Spleen (tissue), 11 donors: ENCODE measurements at regions not wholly inside any gene's neighbourhood (a gene's known extent, or its start where the extent isn't known, plus 50 kb on each side); places are given as distances from the start of the nearest gene placed in this dataset.

ENCODE experiments used
- DNase-seq: peaks from one replicate; pipeline ENCODE4 v3.0.0-alpha.2; 2020
- H3K27ac ChIP-seq, 8 donors: fragments of 200-600 bp; sonication (generic) in 7 of 8; 1 replicate in 4 of 8; 2 replicates in 4 of 8; pipeline versions ENCODE4 v1.5.0 to v1.8.0; 2016 to 2021; ENCODE audit warnings: inconsistent platforms in 4 of 8, mild to moderate bottlenecking in 4 of 8, moderate library complexity in 1 of 8
- H3K27me3 ChIP-seq, 7 donors: fragments of 200-600 bp; sonication (generic) in 6 of 7; replicated peaks in 1 of 7; 1 replicate in 4 of 7; 2 replicates in 3 of 7; pipeline versions ENCODE4 v1.5.0 to v1.8.0; 2016 to 2021; ENCODE audit warnings: inconsistent platforms in 3 of 7, mild to moderate bottlenecking in 1 of 7
- H3K36me3 ChIP-seq, 6 donors: fragments of 200-600 bp; sonication (generic) in 5 of 6; 1 replicate in 4 of 6; 2 replicates in 2 of 6; pipeline versions ENCODE4 v1.5.0 to v1.8.0; 2016 to 2021; ENCODE audit warnings: inconsistent platforms in 2 of 6
- H3K4me1 ChIP-seq, 6 donors: fragments of 200-600 bp; sonication (generic) in 5 of 6; 1 replicate in 3 of 6; 2 replicates in 3 of 6; pipeline versions ENCODE4 v1.5.0 to v1.8.0; 2016 to 2021; ENCODE audit warnings: inconsistent platforms in 3 of 6
- H3K4me3 ChIP-seq, 8 donors: fragments of 200-600 bp; sonication (generic) in 7 of 8; 1 replicate in 4 of 8; 2 replicates in 4 of 8; pipeline versions ENCODE4 v1.5.0 to v1.8.0; 2016 to 2021; ENCODE audit warnings: inconsistent platforms in 4 of 8, mild to moderate bottlenecking in 4 of 8, moderate library complexity in 2 of 8
- H3K9me3 ChIP-seq, 8 donors: fragments of 200-600 bp; sonication (generic) in 7 of 8; 1 replicate in 4 of 8; 2 replicates in 4 of 8; pipeline versions ENCODE4 v1.5.0 to v1.8.0; 2016 to 2021; ENCODE audit warnings: inconsistent platforms in 4 of 8
- CTCF ChIP-seq, 11 experiments: fragments of 200-600 bp in 7 of 11; fragments of 450-650 bp in 4 of 11; sonication (generic) in 4 of 11; IDR thresholded peaks in 8 of 11; conservative IDR thresholded peaks in 3 of 11; 1 replicate in 7 of 11; 2 replicates in 4 of 11; pipeline versions ENCODE4 v1.4.0 to v1.8.0; 2016 to 2021; ENCODE audit warnings: antibody characterized with exemption in 11 of 11, inconsistent platforms in 4 of 11, mild to moderate bottlenecking in 1 of 11
- POLR2A ChIP-seq, 3 donors: fragments of 450-650 bp; IDR thresholded peaks; one replicate each; pipeline ENCODE4 v1.5.1; 2017; ENCODE audit warnings: antibody characterized with exemption in 3 of 3, mild to moderate bottlenecking in 1 of 3
- POLR2AphosphoS5 ChIP-seq, 3 donors: sonication (generic); formaldehyde crosslinking; IDR thresholded peaks; one replicate each; pipeline ENCODE4 v1.5.1; 2017; ENCODE audit warnings: antibody characterized with exemption in 3 of 3
- WGBS, 5 donors: extraction: QIAGEN DNeasy Blood & Tissue Kit in 3 of 5; methylation state at CpG; one replicate each; pipeline versions ENCODE4 v1.1.5 to v1.1.7; 2013 to 2018; 5-methylcytosine and 5-hydroxymethylcytosine counted together
- intact Hi-C: fragments of 100-400 bp; cut with DNase I; formaldehyde crosslinking; loops from one replicate; pipeline ENCODE4 v1.15.0; 2023; ENCODE audit warnings: low total_unique reads
- donor health status: healthy with polysubstance abuse.
- donor health status: DM: no; HTN: no; CAD: no; lungs with moderate emphysema.
- donor health status: DM: no; HTN: no; CAD: no.
- donor health status: Bipolar disorder and iron deficiency.
- donor health status: healthy.
- donor health status: DM: no; HTN: no; CAD: no.
- donor health status: DM: yes; HTN: yes; CAD: no.

- intact Hi-C loops, result no loop called here
- no peak overlapping the region for H3K27ac ChIP-seq
- peaks cover 0 to 5% (median 0%) of the 10 kb centered on the region in 7 donors for H3K27me3 ChIP-seq
- no peaks in the 10 kb centered on the region for H3K9me3 ChIP-seq
- DNase-seq, result no peak
- no peaks in the 10 kb centered on the region for H3K4me1 ChIP-seq
- no peak overlapping the region for H3K4me3 ChIP-seq
- TF ChIP-seq CTCF (IDR thresholded peaks at IDR 0.05 in 8 of 11, conservative IDR thresholded peaks at IDR 0.05 in 3 of 11) (no peak), POLR2AphosphoS5 (IDR thresholded peaks at IDR 0.05) (no peak), POLR2A (IDR thresholded peaks at IDR 0.05) (no peak)
- H3K36me3 ChIP-seq, result no peaks in the 10 kb centered on the region
- WGBS, 5 donors, result 77 to 93% (median 82%) methylated on average over 5 of the region's 5 CpGs
Observed at GRCh38 chr1:170853302-170853701, 82.0 kb upstream of the MROH9 start.

- TF ChIP-seq POLR2A (IDR thresholded peaks at IDR 0.05) (no peak), POLR2AphosphoS5 (IDR thresholded peaks at IDR 0.05) (no peak), CTCF (IDR thresholded peaks at IDR 0.05 in 8 of 11, conservative IDR thresholded peaks at IDR 0.05 in 3 of 11) (no peak)
- no peak overlapping the region for H3K4me3 ChIP-seq
- no peaks in the 10 kb centered on the region for H3K36me3 ChIP-seq
- peaks cover 0 to 5% (median 0%) of the 10 kb centered on the region in 7 donors for H3K27me3 ChIP-seq
- no peak for DNase-seq
- H3K4me1 ChIP-seq, result no peaks in the 10 kb centered on the region
- intact Hi-C loops, result no loop called here
- no peak overlapping the region for H3K27ac ChIP-seq
- H3K9me3 ChIP-seq, result peaks cover 0 to 4% (median 0%) of the 10 kb centered on the region in 8 donors
Observed at GRCh38 chr1:170853867-170854266, 81.5 kb upstream of the MROH9 start.

DNA sequence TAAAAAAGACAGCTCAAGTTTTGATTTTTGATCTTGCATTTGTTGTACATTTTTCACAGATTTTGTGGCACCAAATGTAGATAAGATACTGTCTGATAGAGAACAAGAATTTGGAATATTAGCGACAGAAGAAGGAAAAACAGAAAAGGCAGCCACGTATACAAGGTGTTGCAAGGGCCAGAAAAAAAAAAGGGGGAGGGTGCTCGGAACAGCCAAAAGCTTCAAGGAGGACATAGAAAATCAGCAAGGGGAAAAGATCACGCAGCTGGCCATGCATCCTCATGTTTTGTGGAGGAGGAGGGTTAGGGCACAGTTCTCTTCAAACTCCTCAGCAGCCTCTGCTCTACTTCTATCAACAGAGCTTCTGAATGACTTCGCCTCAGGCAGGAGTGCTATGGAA is 80.7 kb upstream of the MROH9 start:
- H3K9me3 ChIP-seq, result peaks cover 0 to 5% (median 0%) of the 10 kb centered on the region in 8 donors
- peaks cover 0 to 5% (median 0%) of the 10 kb centered on the region in 7 donors for H3K27me3 ChIP-seq
- H3K27ac ChIP-seq, result no peak overlapping the region
- TF ChIP-seq CTCF (IDR thresholded peaks at IDR 0.05 in 8 of 11, conservative IDR thresholded peaks at IDR 0.05 in 3 of 11) (no peak), POLR2AphosphoS5 (IDR thresholded peaks at IDR 0.05) (no peak), POLR2A (IDR thresholded peaks at IDR 0.05) (no peak)
- no peak overlapping the region for H3K4me3 ChIP-seq
- H3K4me1 ChIP-seq, result no peaks in the 10 kb centered on the region
- no peak for DNase-seq
- intact Hi-C loops, result no loop called here
- 64 to 79% (median 72%) methylated on average over 5 of the region's 5 CpGs for WGBS, 5 donors
- no peaks in the 10 kb centered on the region for H3K36me3 ChIP-seq

DNA sequence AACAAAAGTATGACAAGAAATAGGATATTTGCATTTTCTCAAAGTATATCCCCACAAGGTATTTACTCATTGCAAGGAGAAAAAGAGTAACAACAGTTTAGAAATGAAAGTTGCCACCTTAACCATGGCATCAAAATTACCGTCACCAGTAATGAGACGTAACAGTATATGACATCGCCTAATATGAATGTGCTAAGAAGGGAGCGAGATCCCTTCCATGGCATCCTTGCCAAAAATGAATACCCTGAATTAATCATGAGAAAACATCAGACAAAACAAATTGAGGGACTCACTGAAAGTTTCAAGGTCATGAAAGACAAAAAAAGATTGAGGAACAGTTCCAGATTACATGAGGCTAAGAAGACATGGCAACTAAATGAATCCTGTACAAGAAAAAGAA is 78.9 kb upstream of the MROH9 start:
- Histone ChIP-seq H3K4me3 (no peak overlapping the region), H3K27me3 (peaks cover 0 to 4% (median 0%) of the 10 kb centered on the region in 7 donors), H3K27ac (no peak overlapping the region), H3K36me3 (no peaks in the 10 kb centered on the region), H3K9me3 (peaks cover 0 to 5% (median 0%) of the 10 kb centered on the region in 8 donors), H3K4me1 (no peaks in the 10 kb centered on the region)
- intact Hi-C loops, result no loop called here
- DNase-seq, result no peak
- no peak for TF ChIP-seq POLR2A (IDR thresholded peaks at IDR 0.05)
- WGBS, 5 donors, result 69 to 91% (median 80%) methylated on average over 4 of the region's 4 CpGs

GRCh38 chr1:170857955-170858354 is 77.4 kb upstream of the MROH9 start:
- no peaks in the 10 kb centered on the region for H3K4me1 ChIP-seq
- intact Hi-C loops, result no loop called here
- no peak overlapping the region for H3K4me3 ChIP-seq
- TF ChIP-seq POLR2A (IDR thresholded peaks at IDR 0.05) (no peak), POLR2AphosphoS5 (IDR thresholded peaks at IDR 0.05) (no peak), CTCF (IDR thresholded peaks at IDR 0.05 in 8 of 11, conservative IDR thresholded peaks at IDR 0.05 in 3 of 11) (no peak)
- peaks cover 0 to 5% (median 0%) of the 10 kb centered on the region in 8 donors for H3K9me3 ChIP-seq
- H3K27me3 ChIP-seq, result no peaks in the 10 kb centered on the region
- no peak overlapping the region for H3K27ac ChIP-seq
- DNase-seq, result no peak
- no peaks in the 10 kb centered on the region for H3K36me3 ChIP-seq
